OCI-LY1 (cell line): ENCODE measurements at regions not wholly inside any gene's neighbourhood (a gene's known extent, or its start where the extent isn't known, plus 50 kb on each side); places are given as distances from the start of the nearest gene placed in this dataset.

Experiments
- H2AFZ ChIP-seq: fragments of 200-600 bp; sonication (generic), shearing (Covaris generic); 2 replicates; pipeline ENCODE4 v1.6.0; 2014; ENCODE audit warnings: antibody characterized with exemption, mild to moderate bottlenecking, low read length
- H3F3A ChIP-seq: fragments of 200-600 bp; sonication (generic), shearing (Covaris generic); 2 replicates; pipeline ENCODE4 v1.6.0; 2014; ENCODE audit warnings: mild to moderate bottlenecking, antibody characterized with exemption, low read length, moderate library complexity; ENCODE audit not compliant: insufficient read depth
- H3K27ac ChIP-seq: fragments of 200-600 bp; sonication (generic); 2 replicates; pipeline ENCODE4 v1.5.1; 2014; ENCODE audit warnings: low read length, mixed run types, mild to moderate bottlenecking, low read depth; ENCODE audit not compliant: poor library complexity, severe bottlenecking
- H3K27me3 ChIP-seq: fragments of 200-600 bp; sonication (generic); 2 replicates; pipeline ENCODE4 v1.6.0; 2014; ENCODE audit warnings: antibody characterized with exemption, mild to moderate bottlenecking, low read length, moderate library complexity; ENCODE audit not compliant: insufficient read depth
- H3K36me3 ChIP-seq: fragments of 200-600 bp; sonication (generic); 2 replicates; pipeline ENCODE4 v1.6.1; 2014; ENCODE audit warnings: mild to moderate bottlenecking, antibody characterized with exemption, low read length, moderate library complexity, mixed read lengths; ENCODE audit not compliant: insufficient read depth
- H3K4me1 ChIP-seq: fragments of 200-600 bp; sonication (generic); 2 replicates; pipeline ENCODE4 v1.5.1; 2014; ENCODE audit warnings: mild to moderate bottlenecking, low read length, moderate library complexity; ENCODE audit not compliant: insufficient read depth, severe bottlenecking
- H3K4me2 ChIP-seq: fragments of 200-600 bp; sonication (generic), shearing (Covaris generic); 2 replicates; pipeline ENCODE4 v1.6.1; 2014; ENCODE audit warnings: low read length
- H3K4me3 ChIP-seq: fragments of 200-600 bp; sonication (generic); 2 replicates; pipeline ENCODE4 v1.5.1; 2014; ENCODE audit warnings: low read length, low read depth, mild to moderate bottlenecking, mixed read lengths; ENCODE audit not compliant: poor library complexity, severe bottlenecking
- H3K79me2 ChIP-seq: fragments of 200-600 bp; shearing (Covaris generic); 2 replicates; pipeline ENCODE4 v1.6.1; 2016; ENCODE audit warnings: mixed run types, low read length, mixed read lengths; ENCODE audit not compliant: insufficient read depth
- H3K9ac ChIP-seq: fragments of 200-600 bp; sonication (generic), shearing (Covaris generic); 2 replicates; pipeline ENCODE4 v1.6.1; 2014; ENCODE audit warnings: mild to moderate bottlenecking, low read length, mixed read lengths
- H3K9me2 ChIP-seq: fragments of 200-600 bp; sonication (generic), shearing (Covaris generic); 2 replicates; pipeline ENCODE4 v1.6.1; 2014; ENCODE audit warnings: low read depth, mild to moderate bottlenecking, low read length, mixed read lengths
- H3K9me3 ChIP-seq: fragments of 200-600 bp; shearing (Covaris generic); 2 replicates; pipeline ENCODE4 v1.6.1; 2014; ENCODE audit warnings: low read length, mixed read lengths
- H4K20me1 ChIP-seq: fragments of 200-600 bp; sonication (generic), shearing (Covaris generic); 2 replicates; pipeline ENCODE4 v1.6.0; 2016; ENCODE audit warnings: mild to moderate bottlenecking, low read length; ENCODE audit not compliant: insufficient read depth
- EZH2 ChIP-seq: fragments of 200-600 bp; sonication (generic), shearing (Covaris generic); IDR thresholded peaks from 2 replicates; pipeline ENCODE4 v1.8.0; 2017; ENCODE audit warnings: borderline replicate concordance, mixed run types, mild to moderate bottlenecking, antibody characterized with exemption, low read length, moderate library complexity, mixed read lengths
- TF ChIP-seq, protein P1 (sequence below): fragments of 200-600 bp; sonication (generic), shearing (Covaris generic); IDR thresholded peaks from 2 replicates; pipeline ENCODE4 v1.5.1; 2017; ENCODE audit warnings: mild to moderate bottlenecking, antibody characterized with exemption, low read length, moderate library complexity, mixed read lengths

GRCh38 chr6:91330896-91331295 lies 744.0 kb upstream of the MAP3K7 start:
- Histone ChIP-seq H3F3A (no peaks in the 10 kb centered on the region), H3K27me3 (no peaks in the 10 kb centered on the region), H3K9me3 (no peaks in the 10 kb centered on the region), H3K79me2 (no peaks in the 10 kb centered on the region), H2AFZ (no peak overlapping the region), H3K4me2 (no peak overlapping the region), H3K9ac (no peak overlapping the region), H3K4me3 (no peak overlapping the region), H3K27ac (no peak overlapping the region), H3K36me3 (no peaks in the 10 kb centered on the region), H3K4me1 (no peaks in the 10 kb centered on the region), H4K20me1 (no peaks in the 10 kb centered on the region), H3K9me2 (no peaks in the 10 kb centered on the region)
- TF ChIP-seq, protein P1, sequence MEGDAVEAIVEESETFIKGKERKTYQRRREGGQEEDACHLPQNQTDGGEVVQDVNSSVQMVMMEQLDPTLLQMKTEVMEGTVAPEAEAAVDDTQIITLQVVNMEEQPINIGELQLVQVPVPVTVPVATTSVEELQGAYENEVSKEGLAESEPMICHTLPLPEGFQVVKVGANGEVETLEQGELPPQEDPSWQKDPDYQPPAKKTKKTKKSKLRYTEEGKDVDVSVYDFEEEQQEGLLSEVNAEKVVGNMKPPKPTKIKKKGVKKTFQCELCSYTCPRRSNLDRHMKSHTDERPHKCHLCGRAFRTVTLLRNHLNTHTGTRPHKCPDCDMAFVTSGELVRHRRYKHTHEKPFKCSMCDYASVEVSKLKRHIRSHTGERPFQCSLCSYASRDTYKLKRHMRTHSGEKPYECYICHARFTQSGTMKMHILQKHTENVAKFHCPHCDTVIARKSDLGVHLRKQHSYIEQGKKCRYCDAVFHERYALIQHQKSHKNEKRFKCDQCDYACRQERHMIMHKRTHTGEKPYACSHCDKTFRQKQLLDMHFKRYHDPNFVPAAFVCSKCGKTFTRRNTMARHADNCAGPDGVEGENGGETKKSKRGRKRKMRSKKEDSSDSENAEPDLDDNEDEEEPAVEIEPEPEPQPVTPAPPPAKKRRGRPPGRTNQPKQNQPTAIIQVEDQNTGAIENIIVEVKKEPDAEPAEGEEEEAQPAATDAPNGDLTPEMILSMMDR = no peak
- no peak for TF ChIP-seq EZH2

GRCh38 chr6:91328241-91328640 lies 741.4 kb upstream of the MAP3K7 start:
- Histone ChIP-seq H3K9me2 (no peaks in the 10 kb centered on the region), H3K4me3 (no peak overlapping the region), H3K9me3 (no peaks in the 10 kb centered on the region), H3K9ac (no peak overlapping the region), H3K4me2 (no peak overlapping the region), H3K79me2 (no peaks in the 10 kb centered on the region), H3F3A (no peaks in the 10 kb centered on the region), H4K20me1 (no peaks in the 10 kb centered on the region), H3K27ac (no peak overlapping the region), H2AFZ (no peak overlapping the region), H3K36me3 (no peaks in the 10 kb centered on the region), H3K4me1 (no peaks in the 10 kb centered on the region), H3K27me3 (no peaks in the 10 kb centered on the region)
- TF ChIP-seq EZH2 = no peak
- TF ChIP-seq, protein P1 = no peak

DNA sequence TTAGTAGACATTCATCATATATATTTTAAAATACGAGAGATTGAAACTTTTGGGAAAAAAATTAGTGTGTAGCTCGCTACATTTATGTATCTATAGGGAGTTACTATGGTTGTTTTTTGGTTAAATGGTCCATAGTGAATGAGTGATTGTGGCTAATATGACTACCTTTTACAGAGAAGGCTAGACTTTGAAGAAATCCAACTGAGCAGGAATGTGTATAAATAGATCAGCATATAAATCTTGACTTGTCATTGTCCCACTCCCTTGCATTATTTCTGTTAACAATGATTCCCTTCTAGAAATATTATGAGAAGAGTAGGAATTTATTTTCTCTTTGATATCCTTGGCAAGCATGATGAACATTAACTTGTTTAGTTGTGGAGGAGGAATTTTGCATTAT lies 737.8 kb upstream of the MAP3K7 start:
- Histone ChIP-seq H3K36me3 (no peaks in the 10 kb centered on the region), H3K9me2 (no peaks in the 10 kb centered on the region), H3K9ac (no peak overlapping the region), H3K4me1 (no peaks in the 10 kb centered on the region), H3K79me2 (no peaks in the 10 kb centered on the region), H3K9me3 (no peaks in the 10 kb centered on the region), H3K27ac (no peak overlapping the region), H2AFZ (no peak overlapping the region), H4K20me1 (no peaks in the 10 kb centered on the region), H3K4me3 (no peak overlapping the region), H3K4me2 (no peak overlapping the region), H3F3A (no peaks in the 10 kb centered on the region), H3K27me3 (no peaks in the 10 kb centered on the region)
- TF ChIP-seq EZH2 = no peak
- TF ChIP-seq, protein P1 = no peak
